NB4 (cell line): ENCODE measurements at regions not wholly inside any gene's neighbourhood (a gene's known extent, or its start where the extent isn't known, plus 50 kb on each side); places are given as distances from the start of the nearest gene placed in this dataset.

Experiments used
- MAX ChIP-seq: IDR thresholded peaks from 2 replicates; pipeline ENCODE4 v1.6.1; 2011; ENCODE audit warnings: low read depth, low read length
- MYC ChIP-seq: IDR thresholded peaks from 2 replicates; pipeline ENCODE4 v1.6.1; 2011; ENCODE audit warnings: low read depth, low read length
- POLR2A ChIP-seq: IDR thresholded peaks from 2 replicates; pipeline ENCODE4 v1.6.1; 2011; ENCODE audit warnings: mild to moderate bottlenecking; ENCODE audit not compliant: insufficient read length; ENCODE audit errors: extremely low read depth
- TF ChIP-seq, protein P1 (sequence below): IDR thresholded peaks from one replicate; pipeline ENCODE4 v1.5.1; 2012; ENCODE audit warnings: low read depth, low read length

DNA sequence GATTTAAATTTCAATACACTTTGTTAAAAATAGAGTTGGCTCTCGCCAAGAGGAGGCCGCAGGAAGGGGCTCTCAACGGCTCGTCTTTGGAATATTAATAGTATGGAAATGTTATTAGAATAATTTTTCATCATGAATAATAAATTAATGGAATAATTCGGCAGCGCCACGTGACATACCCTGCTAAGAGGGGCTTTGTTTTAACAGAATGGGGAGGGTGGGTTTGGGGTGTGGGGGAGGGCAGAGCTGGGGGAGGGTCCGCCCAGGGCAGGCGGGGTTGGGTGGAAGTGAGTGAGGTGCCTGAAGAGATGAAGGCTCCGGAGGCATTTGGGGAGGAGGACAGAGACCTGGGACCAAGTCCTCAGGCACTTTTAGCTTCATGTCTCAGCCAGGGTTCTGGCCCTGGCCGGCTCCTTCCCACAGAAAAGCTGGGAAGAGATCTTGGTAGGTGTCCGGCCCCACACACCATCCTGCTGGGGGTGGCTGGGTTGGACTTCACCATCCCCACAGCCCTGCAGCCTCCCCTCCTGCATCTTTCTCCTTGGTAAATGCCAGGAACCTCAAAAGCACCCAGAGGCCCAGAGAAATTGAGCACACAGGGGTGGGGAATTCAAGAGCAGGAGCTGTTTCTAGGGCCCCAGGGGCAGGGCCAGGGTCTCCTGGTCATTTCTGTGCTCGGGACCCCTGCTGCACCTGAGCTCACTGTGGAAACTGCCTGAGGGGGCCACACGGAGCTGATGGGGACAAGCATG lies 93.6 kb upstream of the BHLHE23 start:
- TF ChIP-seq, protein P1, sequence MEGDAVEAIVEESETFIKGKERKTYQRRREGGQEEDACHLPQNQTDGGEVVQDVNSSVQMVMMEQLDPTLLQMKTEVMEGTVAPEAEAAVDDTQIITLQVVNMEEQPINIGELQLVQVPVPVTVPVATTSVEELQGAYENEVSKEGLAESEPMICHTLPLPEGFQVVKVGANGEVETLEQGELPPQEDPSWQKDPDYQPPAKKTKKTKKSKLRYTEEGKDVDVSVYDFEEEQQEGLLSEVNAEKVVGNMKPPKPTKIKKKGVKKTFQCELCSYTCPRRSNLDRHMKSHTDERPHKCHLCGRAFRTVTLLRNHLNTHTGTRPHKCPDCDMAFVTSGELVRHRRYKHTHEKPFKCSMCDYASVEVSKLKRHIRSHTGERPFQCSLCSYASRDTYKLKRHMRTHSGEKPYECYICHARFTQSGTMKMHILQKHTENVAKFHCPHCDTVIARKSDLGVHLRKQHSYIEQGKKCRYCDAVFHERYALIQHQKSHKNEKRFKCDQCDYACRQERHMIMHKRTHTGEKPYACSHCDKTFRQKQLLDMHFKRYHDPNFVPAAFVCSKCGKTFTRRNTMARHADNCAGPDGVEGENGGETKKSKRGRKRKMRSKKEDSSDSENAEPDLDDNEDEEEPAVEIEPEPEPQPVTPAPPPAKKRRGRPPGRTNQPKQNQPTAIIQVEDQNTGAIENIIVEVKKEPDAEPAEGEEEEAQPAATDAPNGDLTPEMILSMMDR, result no peak
- TF ChIP-seq POLR2A (no peak), MAX (no peak), MYC (no peak)
